ENCODE measurements at regions not wholly inside any gene's neighbourhood (a gene's known extent, or its start where the extent isn't known, plus 50 kb on each side); places are given as distances from the start of the nearest gene placed in this dataset.

DNA sequence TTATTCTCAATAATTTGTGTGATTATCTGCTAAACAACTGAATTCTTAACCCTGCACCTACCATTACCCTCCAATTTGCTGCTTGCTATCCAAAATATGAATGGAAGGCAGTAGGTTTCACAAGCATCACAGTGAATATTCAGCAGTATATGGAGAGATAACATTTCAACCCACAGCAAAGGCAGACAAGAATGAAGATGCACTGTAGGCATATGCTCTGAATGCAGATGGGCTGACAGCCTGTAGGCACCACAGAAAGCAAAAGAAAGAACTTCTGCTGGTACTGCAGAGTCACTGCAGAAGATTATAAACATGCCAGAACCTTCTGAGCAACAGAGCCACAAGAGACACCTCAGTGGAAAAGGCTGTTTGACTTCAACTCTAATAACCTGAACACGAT lies 63.6 kb upstream of the SLC12A2 start:
- no peak for TF ChIP-seq POLR2A (IDR thresholded peaks at IDR 0.05; ENCODE audit: control extremely low read depth in 1 of 2, low read depth in 2 of 2, low read length in 2 of 2)
- no peak for TF ChIP-seq SP1 (IDR thresholded peaks at IDR 0.05; ENCODE audit: low read depth, low read length)
- no peak for TF ChIP-seq HDAC2 (IDR thresholded peaks at IDR 0.05; ENCODE audit: borderline replicate concordance in 1 of 2, low read depth in 2 of 2, low read length in 2 of 2)
- no peak for TF ChIP-seq SRF (IDR thresholded peaks at IDR 0.05; ENCODE audit: low read depth, low read length)
- TF ChIP-seq ZNF274 (IDR thresholded peaks at IDR 0.05; ENCODE audit: borderline replicate concordance, extremely low read depth, low read length), result no peak
